Activated CD4-positive, alpha-beta T cell treated with anti-CD3 and anti-CD28 coated beads, Interleukin-2, amount 50 U/mL, for 4 hours (primary cell): ENCODE measurements at regions not wholly inside any gene's neighbourhood (a gene's known extent, or its start where the extent isn't known, plus 50 kb on each side); places are given as distances from the start of the nearest gene placed in this dataset.
"Not testable (repeated sequence)": the region's sequence is repeated elsewhere in the genome, so short reads cannot be mapped to it uniquely, and the experiment has no call there.

Experiments used
- DNase-seq, 2 experiments: peaks; one replicate each; pipeline ENCODE4 v3.0.0-alpha.2; 2020

GRCh38 chr5:77867194-77867691 lies 91.1 kb upstream of the TBCA start:
- no peak for DNase-seq

GRCh38 chr5:77866198-77866597 lies 90.1 kb upstream of the TBCA start:
- no peak for DNase-seq

GRCh38 chr5:77864997-77865396 lies 88.9 kb upstream of the TBCA start:
- no peak for DNase-seq

- DNase-seq, result no peak
Observed at GRCh38 chr5:77863181-77863580, 87.0 kb upstream of the TBCA start.

- no peak for DNase-seq
Observed at GRCh38 chr5:77861576-77861975, 85.4 kb upstream of the TBCA start.

GRCh38 chr5:77859306-77859705 lies 83.2 kb upstream of the TBCA start:
- no peak for DNase-seq

GRCh38 chr5:77858678-77859077 lies 82.5 kb upstream of the TBCA start:
- DNase-seq, result not testable (repeated sequence)

- DNase-seq, result no peak
Observed at GRCh38 chr5:77855369-77855768, 79.2 kb upstream of the TBCA start.

- DNase-seq, result no peak
Observed at GRCh38 chr5:77853353-77853907, 77.3 kb upstream of the TBCA start.

GRCh38 chr5:77852514-77853352 lies 76.6 kb upstream of the TBCA start:
- DNase-seq, result peak in 1 of 2 experiments; percentile 4

- no peak for DNase-seq
Observed at GRCh38 chr5:77852068-77852513, 76.0 kb upstream of the TBCA start.

- no peak for DNase-seq
Observed at GRCh38 chr5:77851176-77852067, 75.3 kb upstream of the TBCA start.

- DNase-seq, result no peak
Observed at GRCh38 chr5:77850536-77851175, 74.5 kb upstream of the TBCA start.

GRCh38 chr5:77849308-77849900 lies 73.3 kb upstream of the TBCA start:
- no peak for DNase-seq

- DNase-seq, result no peak
Observed at GRCh38 chr5:77847814-77848290, 71.7 kb upstream of the TBCA start.

GRCh38 chr5:77847129-77847460 lies 71.0 kb upstream of the TBCA start:
- no peak for DNase-seq

- DNase-seq, result no peak
Observed at GRCh38 chr5:77846422-77847128, 70.4 kb upstream of the TBCA start.

GRCh38 chr5:77845324-77845646 lies 69.1 kb upstream of the TBCA start:
- no peak for DNase-seq

GRCh38 chr5:77844623-77845323 lies 68.6 kb upstream of the TBCA start:
- DNase-seq, result no peak

- no peak for DNase-seq
Observed at GRCh38 chr5:77844373-77844622, 68.2 kb upstream of the TBCA start.

GRCh38 chr5:77843570-77844372 lies 67.6 kb upstream of the TBCA start:
- DNase-seq, result no peak
